ENCODE measurements at regions not wholly inside any gene's neighbourhood (a gene's known extent, or its start where the extent isn't known, plus 50 kb on each side); places are given as distances from the start of the nearest gene placed in this dataset.

- Histone ChIP-seq H3K27ac (no peak overlapping the region), H3K36me3 (no peaks in the 10 kb centered on the region), H3K4me3 (no peak overlapping the region), H3K27me3 (no peaks in the 10 kb centered on the region), H3K4me1 (no peaks in the 10 kb centered on the region), H3K9me3 (no peaks in the 10 kb centered on the region)
- DNase-seq = no peak
- intact Hi-C loops (cut with DNase I; ENCODE audit: low total_unique reads) = no loop called here
- no peak for TF ChIP-seq CTCF (IDR thresholded peaks at IDR 0.05)
Measured at GRCh38 chrX:147763131-147763530, 148.6 kb upstream of the FMR1 start.

GRCh38 chrX:147764868-147765267, 146.9 kb upstream of the FMR1 start:
- Histone ChIP-seq H3K27ac (no peak overlapping the region), H3K4me1 (no peaks in the 10 kb centered on the region), H3K27me3 (no peaks in the 10 kb centered on the region), H3K36me3 (no peaks in the 10 kb centered on the region), H3K9me3 (no peaks in the 10 kb centered on the region), H3K4me3 (no peak overlapping the region)
- intact Hi-C loops (cut with DNase I; ENCODE audit: low total_unique reads) = no loop called here
- no peak for DNase-seq
- TF ChIP-seq CTCF (IDR thresholded peaks at IDR 0.05) = no peak

- Histone ChIP-seq H3K4me1 (no peaks in the 10 kb centered on the region), H3K36me3 (no peaks in the 10 kb centered on the region), H3K27me3 (no peaks in the 10 kb centered on the region), H3K4me3 (no peak overlapping the region), H3K27ac (no peak overlapping the region), H3K9me3 (no peaks in the 10 kb centered on the region)
- TF ChIP-seq CTCF (IDR thresholded peaks at IDR 0.05) = no peak
- DNase-seq = no peak
- intact Hi-C loops (cut with DNase I; ENCODE audit: low total_unique reads) = no loop called here
Measured at GRCh38 chrX:147770858-147771257, 140.9 kb upstream of the FMR1 start.

GRCh38 chrX:147776988-147777387, 134.7 kb upstream of the FMR1 start:
- Histone ChIP-seq H3K4me3 (no peak overlapping the region), H3K27me3 (no peaks in the 10 kb centered on the region), H3K4me1 (no peaks in the 10 kb centered on the region), H3K9me3 (no peaks in the 10 kb centered on the region), H3K27ac (no peak overlapping the region), H3K36me3 (no peaks in the 10 kb centered on the region)
- no peak for TF ChIP-seq CTCF (IDR thresholded peaks at IDR 0.05)
- no peak for DNase-seq
- intact Hi-C loops (cut with DNase I; ENCODE audit: low total_unique reads) = no loop called here

GRCh38 chrX:147779173-147779572, 132.5 kb upstream of the FMR1 start:
- Histone ChIP-seq H3K36me3 (no peaks in the 10 kb centered on the region), H3K9me3 (no peaks in the 10 kb centered on the region), H3K27ac (no peak overlapping the region), H3K4me3 (no peak overlapping the region), H3K27me3 (no peaks in the 10 kb centered on the region), H3K4me1 (no peaks in the 10 kb centered on the region)
- intact Hi-C loops (cut with DNase I; ENCODE audit: low total_unique reads) = no loop called here
- no peak for DNase-seq
- TF ChIP-seq CTCF (IDR thresholded peaks at IDR 0.05) = no peak

- Histone ChIP-seq H3K27ac (no peak overlapping the region), H3K4me1 (no peaks in the 10 kb centered on the region), H3K4me3 (no peak overlapping the region), H3K9me3 (no peaks in the 10 kb centered on the region), H3K36me3 (no peaks in the 10 kb centered on the region), H3K27me3 (no peaks in the 10 kb centered on the region)
- intact Hi-C loops (cut with DNase I; ENCODE audit: low total_unique reads) = no loop called here
- TF ChIP-seq CTCF (IDR thresholded peaks at IDR 0.05) = no peak
- DNase-seq = no peak
Measured at GRCh38 chrX:147781844-147782243, 129.9 kb upstream of the FMR1 start.
